Stimulated activated CD8-positive, alpha-beta memory T cell treated with anti-CD3 and anti-CD28 coated beads, Interleukin-7, amount 100 ng/mL, for 1 hour (primary cell): ENCODE measurements at regions not wholly inside any gene's neighbourhood (a gene's known extent, or its start where the extent isn't known, plus 50 kb on each side); places are given as distances from the start of the nearest gene placed in this dataset.
"Not testable (repeated sequence)": the region's sequence is repeated elsewhere in the genome, so short reads cannot be mapped to it uniquely, and the experiment has no call there.

Source experiments
- DNase-seq, 2 donors: peaks; one replicate each; pipeline ENCODE4 v3.0.0-alpha.2; 2020; ENCODE audit warnings: low read depth in 2 of 2

DNA sequence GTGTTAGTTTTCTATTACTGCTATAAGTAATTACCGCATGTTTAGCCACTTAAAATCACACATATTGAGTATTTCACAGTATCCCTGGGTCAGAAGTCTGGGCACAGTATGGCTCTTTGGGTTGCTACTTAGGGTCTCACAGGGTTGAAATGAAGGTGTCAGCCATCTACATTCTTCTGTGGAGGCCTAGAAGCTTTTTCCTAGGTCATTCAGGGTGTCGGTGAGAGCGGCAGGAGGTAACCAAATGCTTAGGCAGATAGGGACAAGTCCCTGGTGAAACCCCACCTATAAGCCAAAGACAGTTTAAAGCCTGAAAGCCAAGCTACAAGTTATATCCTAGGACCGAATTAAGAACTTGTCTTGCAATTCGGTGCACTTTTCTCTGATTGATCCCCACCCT, 856.7 kb downstream of the PCDH17 start:
- DNase-seq: no peak

DNA sequence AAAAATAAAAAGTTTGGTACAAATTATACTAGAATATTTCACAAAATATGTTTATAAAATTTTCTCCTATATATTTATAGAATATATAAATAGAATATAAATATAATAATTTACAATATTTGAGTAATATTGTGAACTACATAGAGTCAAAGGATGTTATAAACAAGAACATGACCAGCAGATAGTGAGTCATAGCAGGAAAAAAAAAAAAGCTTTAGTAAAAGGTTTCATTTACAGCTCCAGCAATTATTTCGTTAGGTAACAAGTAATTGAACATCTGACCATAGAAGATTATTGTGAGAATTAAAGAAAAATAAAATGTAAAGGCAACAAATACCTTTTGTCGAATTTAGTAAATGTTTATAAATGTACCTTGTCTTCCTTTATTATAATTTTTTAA, 864.1 kb downstream of the PCDH17 start:
- DNase-seq: no peak

DNA sequence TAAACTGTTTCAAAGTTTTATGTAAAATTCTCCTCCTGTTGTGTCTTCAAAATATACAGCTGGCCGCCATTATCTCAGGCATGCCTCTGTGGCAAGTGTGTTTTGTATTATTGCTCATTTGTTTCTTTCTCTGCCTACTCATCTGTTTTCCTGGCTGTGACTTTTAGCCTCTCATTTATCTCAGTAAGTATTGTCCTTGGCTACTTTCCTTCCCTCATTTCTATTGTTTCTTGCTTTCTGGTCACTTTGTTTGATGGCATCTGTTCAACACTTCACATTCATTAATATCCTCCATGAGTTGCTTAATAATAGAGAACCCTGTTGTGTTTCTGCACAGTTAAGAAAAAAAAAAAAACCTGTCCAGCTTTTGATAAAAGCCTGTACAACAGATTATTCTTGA, 869.4 kb downstream of the PCDH17 start:
- DNase-seq: no peak

DNA sequence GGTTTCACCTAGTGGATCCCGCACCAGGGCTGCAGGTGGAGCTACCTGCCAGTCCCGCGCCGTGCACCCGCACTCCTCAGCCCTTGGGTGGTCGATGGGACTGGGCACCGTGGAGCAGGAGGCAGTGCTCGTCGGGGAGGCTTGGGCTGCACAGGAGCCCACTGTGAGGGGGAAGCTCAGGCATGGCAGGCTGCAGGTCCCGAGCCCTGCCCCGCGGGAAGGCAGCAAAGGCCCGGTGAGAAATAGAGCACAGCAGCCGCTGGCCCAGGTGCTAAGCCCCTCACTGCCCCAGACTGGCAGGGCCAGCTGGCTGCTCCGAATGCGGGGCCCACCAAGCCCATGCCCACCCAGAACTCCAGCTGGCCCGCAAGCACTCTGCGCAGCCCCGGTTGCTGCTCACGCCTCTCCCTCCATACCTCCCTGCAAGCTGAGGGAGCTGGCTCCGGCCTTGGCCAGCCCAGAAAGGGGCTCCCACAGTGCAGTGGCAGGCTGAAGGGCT, 872.7 kb downstream of the PCDH17 start:
- not testable (repeated sequence) for DNase-seq

DNA sequence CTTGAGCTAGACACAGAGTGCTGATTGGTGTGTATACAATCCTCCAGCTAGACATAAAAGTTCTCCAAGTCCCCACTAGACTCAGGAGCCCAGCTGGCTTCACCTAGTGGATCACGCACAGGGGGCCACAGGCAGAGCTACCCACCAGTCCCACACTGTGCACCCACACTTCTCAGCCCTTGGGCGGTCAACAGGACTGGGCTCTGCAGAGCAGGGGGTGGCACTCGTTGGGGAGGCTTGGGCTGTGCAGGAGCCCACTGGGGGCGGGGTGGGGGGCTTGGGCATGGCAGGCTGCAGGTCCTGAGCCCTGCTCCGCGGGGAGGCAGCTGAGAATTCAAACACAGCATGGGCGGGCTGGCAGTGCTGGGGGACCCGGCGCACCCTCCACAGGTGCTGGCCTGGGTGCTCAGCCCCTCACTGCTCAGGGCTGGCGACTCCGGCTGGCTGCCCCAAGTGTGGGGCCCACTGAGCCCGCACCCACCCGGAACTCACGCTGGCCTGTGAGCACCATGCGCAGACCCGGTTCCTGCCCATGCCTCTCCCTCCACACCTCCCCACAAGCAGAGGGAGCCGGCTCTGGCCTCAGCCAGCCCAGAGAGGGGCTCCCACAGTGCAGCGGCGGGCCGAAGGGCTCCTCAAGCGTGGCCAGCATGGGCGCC, 873.8 kb downstream of the PCDH17 start:
- not testable (repeated sequence) for DNase-seq

DNA sequence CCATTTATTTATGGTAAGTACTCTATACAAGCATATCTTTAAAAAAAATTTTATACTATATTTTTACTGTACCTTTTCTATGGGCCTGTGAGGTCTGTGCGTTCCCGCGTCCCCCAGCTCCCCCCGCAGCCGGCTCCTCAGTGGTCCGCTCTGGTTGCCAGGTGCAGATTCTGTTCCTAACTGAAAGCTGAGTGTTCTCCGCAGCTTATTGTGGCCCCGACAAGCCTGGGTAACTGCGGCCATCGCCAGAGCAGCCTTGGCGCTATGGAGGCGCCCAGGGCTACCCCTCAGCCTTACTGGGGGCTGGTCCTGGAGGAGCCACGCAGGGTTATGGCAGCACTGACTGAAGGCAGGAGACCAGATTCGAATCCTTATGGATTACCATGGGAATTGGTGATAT, 896.8 kb downstream of the PCDH17 start:
- DNase-seq: no peak

DNA sequence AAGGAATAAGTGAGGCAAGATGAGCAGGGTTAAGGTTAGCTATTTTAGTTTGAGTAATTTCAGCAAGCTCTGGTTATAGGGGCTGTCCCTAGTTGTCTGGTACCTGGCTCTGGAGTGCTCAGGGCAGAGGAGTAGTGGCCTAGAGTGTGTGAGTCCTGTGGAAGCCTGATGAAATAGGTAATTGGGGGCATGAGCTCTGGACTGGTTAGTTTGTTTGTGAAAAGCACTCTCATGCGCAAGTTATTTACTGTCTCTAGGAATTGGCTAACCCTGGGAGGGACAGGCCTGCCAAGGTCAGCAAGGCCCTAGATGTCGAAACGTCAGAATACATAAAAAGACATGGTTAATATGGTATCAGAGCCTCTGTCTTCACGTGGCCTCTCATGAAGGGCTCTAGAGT, 900.1 kb downstream of the PCDH17 start:
- no peak for DNase-seq

DNA sequence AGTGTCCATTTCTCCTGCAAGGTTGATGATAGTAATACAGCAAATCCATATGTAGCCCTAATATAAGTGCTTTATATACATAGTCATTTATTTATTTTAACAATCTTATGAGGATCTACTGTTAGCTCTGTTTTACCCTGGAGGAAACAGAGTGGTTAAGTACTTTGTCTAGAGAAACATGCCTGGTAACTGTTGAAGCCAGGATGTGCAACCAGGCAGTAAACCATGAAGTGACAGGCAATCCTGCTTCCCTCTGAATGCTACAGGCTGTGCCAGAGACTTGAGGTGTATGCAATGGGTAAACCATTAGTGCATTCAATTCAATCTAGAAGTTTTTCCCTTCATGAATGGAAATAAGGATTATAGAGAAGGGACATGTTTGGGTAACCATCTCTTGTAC, 911.0 kb downstream of the PCDH17 start:
- DNase-seq: no peak

DNA sequence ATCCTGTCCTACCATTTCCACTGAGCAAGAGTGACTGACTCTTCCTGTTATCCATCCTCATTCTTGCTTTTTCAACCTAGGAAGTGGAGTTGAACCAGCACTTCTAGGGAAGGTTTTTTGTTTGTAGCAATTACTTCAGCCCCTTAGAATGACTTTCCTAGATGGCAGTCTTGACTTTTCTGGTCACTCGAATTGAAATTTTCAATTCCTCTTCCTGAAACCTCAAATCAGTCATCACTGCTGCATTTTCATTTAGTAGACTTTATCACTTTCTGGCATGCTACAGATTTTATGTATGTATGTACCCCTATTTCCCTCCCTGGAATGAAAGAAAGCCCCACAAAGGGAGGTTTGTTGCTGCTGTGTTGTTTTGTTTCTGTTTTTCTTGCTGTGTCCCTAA, 915.9 kb downstream of the PCDH17 start:
- DNase-seq: no peak

DNA sequence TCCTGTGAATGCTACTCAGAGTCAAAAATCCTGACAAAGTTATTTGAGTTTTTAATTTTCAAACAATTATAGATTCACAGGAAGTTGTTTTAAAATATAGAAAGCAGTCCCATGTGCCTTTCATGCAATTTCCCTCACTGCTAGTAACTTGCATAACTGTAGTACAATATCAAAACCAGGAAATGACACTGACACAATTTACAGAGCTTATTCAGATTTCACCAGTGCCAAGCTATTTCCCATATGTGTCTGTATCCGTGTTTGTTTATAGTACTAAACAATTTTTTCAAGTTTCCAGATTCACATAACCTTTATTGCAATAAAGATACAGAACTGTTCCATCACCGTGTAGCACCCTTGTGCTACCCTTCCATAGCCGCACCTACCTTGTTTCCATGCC, 934.6 kb downstream of the PCDH17 start:
- no peak for DNase-seq

DNA sequence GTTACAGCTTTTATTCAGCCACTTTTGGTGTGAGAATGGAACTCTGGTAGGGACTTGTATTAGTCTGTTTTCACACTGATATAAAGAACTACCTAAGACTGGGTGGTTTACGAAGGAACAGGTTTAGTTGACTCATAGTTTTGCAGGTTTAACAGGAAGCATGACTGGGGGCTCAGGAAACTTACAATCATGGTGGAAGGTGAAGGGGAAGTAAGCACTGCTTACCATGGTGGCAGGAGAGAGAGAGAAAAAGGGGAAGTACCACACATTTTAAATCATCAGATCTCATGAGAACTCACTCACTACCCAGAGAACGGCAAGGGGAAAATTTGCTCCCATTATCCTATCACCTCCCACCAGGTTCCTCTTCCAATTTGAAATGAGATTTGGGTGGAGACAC, 942.2 kb downstream of the PCDH17 start:
- no peak for DNase-seq

DNA sequence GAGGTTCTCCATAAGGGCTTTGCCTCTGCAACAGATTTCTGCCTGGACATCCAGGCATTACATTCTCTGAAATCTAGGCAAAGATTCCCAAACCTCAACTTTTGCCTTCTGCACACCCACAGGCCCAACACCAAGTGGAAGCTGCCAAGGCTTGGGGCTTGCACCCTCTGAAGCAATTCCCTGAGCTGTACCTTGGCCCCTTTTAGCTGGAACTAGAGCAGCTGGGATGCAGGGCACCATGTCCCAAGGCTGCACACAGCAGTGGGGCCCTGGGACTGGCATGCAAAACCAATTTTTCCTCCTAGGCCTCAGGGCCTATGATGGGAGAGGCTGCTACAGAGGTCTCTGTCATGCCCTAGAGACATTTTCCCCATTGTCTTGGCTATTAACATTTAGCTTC, 943.2 kb downstream of the PCDH17 start:
- no peak for DNase-seq

DNA sequence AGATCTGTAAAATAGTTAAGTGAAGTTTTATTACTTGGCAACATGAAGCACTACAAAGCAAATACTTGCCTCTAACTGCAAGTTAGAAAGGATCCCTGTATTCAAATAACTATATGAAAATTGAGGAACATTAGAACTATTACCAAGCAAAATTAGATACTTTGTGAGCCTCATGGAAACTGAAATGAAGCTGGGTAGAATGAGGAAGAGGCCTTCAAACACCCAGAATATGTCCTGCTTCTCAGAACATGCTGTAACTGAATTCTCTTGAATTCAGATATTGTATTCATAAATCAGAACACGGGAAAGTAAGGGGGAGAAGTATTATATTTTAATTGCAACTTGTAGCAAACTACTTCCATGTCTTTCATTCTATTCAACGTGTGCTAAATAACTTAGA, 947.9 kb downstream of the PCDH17 start:
- no peak for DNase-seq

DNA sequence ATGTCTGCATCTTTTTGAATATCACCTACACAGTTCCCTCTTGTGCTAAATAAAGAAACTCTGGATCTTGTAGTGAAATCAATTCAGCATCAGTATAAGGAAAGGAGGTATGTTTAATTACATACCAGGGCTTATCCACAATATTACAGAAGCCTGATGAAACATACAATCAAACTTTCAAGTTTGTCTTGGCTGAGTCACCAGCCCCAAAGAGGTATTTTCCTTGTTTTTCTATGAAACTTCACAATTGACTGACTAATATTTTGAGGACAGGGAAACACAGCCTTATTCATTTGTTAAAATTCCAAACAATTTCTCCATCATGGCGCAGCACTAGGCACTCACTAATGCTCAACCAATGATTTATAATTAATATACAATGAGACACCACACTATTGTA, 952.4 kb downstream of the PCDH17 start:
- no peak for DNase-seq

DNA sequence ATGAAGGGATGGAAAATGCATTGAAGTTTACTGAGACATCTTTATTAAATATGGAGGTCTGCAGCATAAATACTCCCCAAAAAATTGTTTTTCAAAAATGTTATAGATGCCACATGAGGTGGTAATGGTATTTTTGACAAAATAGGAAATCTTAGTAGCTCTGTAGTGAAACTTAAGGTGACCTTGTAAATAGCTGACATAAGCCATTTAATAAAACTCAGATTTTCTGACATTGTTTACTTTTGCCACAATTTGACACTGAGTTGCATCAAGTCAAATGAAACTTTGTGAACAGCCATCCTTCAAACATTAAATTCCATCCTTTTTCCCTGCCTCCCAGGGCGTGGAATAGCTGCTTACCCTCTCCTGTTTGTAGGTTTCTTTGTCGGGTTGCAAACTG, 953.1 kb downstream of the PCDH17 start:
- no peak for DNase-seq

DNA sequence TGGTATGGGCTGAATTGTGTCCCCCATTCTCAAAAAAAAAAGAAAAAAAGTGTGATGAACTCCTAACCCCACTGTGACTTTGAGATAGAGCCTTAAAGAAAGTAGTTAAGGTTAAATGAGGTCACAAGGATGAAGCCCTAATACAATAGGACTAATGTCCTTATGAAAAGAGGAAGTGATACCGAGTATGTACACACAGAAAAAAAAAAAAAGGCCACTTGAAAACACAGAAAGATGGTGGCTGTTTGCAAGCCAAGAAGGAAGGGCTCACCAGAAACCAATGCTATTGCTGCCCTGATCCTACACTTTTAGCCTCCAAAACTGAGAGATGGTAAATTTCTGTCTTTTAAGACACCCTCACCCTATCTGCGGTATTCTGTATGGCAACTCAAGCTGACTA, 955.6 kb downstream of the PCDH17 start:
- DNase-seq: no peak

DNA sequence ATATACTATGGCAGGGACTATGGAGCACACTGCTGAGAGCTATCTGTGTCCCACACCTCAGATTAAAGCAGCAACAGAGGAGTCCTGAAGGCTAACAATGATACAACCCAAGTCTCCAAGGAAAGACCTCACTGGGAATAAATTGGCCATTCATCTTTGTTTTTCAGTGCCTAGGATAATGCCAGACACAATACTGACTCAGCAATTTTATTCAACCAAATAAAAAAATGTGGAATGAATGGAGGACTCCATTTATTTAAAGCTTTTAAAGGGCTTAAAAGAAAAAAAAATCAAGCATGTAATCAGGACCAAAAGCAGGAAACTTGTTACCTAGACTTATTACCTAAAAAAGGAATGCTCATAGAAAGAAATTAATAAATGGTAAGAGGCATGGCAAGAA, 960.5 kb downstream of the PCDH17 start:
- DNase-seq: no peak

DNA sequence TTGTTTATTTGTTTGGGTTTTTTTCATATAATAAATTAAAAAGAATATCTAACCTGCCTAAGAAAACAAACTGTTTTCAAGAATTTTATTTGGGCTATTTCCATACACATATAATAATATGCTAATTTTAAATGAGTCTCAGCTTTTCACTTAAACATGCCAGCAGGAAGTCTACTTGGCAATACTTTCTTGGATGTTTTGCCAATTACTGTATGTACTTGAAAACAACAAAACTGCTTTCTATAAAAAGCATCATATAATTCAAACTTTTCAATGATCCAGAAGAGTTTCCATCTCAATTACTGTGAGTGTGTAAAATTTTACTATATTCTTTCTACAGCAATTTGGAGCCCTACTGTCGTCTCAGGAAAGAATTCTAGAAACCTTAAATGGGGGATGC, 961.2 kb downstream of the PCDH17 start:
- no peak for DNase-seq

DNA sequence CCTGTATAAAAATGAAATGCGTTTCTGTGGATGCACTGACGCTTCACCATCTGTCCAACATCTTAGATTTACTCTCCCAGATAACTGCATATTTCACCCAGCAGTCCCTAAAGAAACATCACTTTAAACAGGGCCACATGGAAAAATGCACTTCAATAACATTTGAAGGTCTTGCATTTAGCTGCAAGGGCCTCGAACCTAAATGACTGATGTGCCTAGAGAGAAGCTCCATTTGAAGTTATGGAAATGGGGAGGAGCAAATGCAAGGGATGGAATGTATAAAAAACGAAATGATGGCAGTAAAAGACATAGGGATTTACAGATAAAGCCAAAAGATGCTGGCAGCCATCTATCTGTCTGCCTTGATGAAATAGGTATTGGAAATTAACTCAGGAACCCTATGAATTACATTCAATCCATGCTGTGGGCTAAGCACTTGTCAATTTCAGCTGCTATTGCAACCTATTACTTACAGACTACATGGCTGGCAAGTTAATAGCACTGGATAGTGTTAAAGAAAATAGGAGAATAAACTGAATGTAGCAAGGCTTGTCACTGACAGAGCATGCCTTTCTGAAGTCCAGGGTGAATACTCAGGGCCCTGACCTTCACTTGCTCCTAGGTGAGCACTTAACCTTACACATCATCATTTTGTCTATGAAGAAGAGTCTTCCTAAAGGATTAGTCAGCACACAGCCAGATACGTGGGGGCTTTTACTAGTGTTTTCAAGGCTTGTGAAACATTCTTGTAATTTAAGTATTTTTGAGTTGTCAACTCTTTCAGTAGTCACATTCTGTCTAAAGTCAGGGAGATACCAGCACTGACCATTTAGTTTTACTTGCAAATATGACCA, 963.4 kb downstream of the PCDH17 start:
- no peak for DNase-seq

DNA sequence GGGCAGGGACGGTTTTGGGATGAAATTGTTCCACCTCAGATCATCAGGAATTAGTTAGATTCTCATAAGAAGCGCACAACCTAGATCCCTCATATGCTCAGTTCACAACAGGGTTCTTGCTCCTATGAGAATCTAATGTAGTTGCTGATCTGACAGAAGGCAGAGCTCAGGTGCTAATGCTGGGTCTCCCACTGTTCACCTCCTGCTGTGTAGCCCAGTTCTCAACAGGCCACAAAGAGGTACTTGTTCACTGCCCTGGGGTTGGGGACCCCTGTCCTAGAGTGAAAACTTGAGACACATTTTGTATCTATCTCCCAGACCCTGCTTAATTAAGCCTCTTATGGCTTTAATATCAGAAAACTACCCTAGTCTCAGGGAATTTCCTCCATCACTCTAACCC, 966.0 kb downstream of the PCDH17 start:
- DNase-seq: no peak

DNA sequence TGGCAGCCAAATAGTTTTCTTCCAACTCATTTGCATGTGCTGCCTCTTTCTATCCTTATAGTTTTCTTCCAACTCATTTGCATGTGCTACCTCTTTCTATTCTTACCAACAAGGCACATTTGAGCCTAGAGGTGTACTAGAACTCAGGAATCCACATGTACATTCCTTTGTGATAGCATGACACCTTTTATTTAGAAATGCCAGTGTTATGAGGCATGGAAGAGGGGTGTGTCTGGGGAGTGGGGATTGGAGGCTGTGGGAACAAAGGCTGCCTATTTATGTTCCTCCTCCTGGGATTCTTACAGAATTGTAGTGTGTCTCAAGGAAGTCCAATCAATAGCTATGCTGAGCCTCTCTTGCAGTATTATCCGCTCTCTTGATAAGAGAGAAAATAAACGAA, 966.7 kb downstream of the PCDH17 start:
- DNase-seq: no peak

DNA sequence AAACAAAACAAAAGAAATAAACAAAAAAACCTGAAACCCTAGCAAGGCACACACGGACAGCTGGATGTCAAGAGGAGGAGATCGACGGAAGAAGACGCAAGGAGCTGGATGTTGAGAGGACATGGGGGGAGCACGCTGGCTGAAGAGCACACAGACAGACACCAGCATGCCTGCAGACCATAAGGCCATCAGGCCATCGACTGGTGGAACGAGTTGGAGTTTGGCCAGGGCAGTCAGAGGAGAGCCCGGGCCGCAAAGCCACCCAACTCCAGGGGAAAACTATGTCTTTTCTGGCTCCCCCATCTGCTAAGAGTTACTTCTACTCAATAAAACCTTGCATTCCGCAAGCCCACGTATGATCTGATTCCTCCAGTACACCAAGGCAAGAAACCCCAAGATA, 979.6 kb downstream of the PCDH17 start:
- DNase-seq: no peak

DNA sequence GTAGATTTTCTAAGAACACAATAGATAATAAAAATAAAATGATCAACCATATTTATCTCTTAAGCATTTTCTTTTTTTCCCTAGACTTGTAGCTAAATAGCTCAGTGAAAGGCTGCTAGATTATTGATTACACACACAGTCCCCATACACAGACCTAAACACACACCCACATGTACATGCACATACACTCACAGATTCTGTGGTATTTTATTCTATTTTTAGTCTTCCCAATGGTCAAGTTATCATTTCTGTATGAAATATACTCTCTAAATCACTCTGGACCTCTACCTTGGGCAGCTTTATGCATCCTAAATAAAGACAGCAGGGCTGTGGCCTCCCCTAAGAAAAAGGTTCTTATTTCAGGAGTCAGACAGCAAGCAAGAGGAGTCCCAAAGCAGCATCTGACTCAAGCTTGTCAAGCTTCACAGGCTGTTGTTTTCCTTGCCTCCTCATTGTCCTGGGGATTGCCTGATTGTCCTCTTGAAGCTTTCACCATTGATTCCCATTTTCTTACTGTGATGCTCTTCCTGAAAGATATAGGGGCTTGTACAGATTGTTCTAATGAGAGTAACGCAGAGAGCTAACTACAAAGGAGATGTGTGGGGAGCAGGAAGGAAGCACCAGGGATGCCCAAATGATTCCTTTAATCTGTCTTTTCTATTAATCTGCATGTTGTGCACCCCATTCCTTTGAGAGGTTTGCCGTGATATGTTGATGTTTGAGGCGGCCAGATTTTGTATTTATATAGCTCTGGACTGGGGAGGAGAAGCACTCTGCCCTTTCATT, 986.5 kb downstream of the PCDH17 start:
- DNase-seq: no peak
